Muscle of back (tissue), 3 donors: ENCODE measurements at regions not wholly inside any gene's neighbourhood (a gene's known extent, or its start where the extent isn't known, plus 50 kb on each side); places are given as distances from the start of the nearest gene placed in this dataset.
A peak's percentile ranks its signal among the peaks of the same experiment; 100 is the strongest.

ENCODE experiments used
- DNase-seq, 3 donors: peaks; one replicate each; pipeline versions ENCODE4 v3.0.0 to v3.0.0-alpha.2; 2013

DNA sequence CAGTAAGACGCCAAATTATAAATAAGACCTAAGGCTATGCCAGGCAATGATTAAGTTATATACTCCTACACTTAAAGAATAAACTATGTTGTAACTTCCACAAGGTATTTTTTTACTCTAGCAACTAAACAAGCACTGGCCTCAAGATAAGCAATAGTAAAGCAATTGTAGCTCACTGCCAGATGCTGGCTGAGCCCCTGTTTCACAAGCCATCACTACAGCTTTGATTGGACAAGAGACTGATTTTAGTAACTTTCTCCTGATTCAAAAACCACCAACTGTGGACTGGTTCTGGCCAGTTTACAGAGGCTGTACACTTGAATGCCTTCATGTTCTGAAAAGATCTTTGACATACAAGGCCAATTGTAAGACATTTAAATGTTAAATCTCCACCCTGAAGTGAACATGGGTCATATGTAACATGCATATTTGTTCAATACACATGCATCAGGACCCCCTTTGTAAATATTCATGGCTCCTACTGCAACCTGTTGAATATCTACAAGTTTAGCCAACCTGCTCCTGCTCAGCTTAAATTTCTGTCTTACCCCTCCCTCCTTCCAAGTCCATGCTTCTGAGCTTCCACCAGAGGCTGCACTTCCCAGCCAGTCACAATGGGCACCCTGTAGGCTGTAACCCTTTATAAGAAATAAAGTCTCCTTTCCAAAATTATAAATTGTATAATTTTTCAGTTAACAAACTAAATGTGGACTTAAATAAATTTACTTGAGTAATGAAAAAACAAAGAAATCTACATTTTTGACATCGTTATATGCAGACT is 423.6 kb downstream of the ANKRD50 start:
- no peak for DNase-seq

DNA sequence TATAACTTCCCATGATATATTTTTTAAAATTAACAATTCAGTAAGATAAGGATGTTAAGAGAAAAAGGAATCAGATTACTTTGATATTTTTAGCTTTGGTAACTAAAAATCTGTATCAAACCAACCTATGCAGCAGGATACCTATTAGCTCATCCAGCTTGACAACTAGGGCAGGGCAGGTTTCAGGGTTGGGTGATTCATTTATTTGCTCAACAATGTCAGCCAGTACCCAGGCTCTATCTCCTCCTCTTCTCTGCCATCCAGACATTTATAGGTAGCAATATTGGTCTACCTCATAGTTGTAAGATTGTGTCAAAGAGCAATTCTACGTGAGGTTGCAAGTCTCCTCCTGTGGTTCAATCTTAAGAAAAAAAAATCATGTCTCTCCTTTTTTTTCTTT is 421.9 kb downstream of the ANKRD50 start:
- DNase-seq, result no peak

DNA sequence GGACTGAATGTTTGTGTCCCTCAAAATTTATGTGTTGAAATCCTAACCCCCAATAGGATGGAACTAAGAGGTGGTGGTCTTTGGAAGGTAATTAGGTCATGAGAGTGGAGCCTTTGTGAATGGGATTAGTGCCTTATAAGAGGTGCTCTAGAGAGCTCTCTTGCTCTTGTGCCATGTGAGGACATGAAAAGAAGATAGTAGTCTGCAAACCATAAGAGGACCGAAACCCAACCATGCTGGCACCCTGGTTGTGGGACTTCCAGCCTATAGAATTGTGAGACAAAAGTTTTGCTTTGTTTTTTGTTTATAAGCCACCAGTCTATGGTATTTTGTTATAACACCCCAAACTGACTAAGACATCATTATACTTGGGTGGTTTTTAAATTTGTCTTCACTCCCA is 417.1 kb downstream of the ANKRD50 start:
- DNase-seq, result no peak

- peak in 1 of 3 donors; percentile 19 for DNase-seq
Observed at GRCh38 chr4:124304941-124305340, 407.6 kb downstream of the ANKRD50 start.

- DNase-seq, result no peak
Observed at GRCh38 chr4:124306352-124306751, 406.2 kb downstream of the ANKRD50 start.

DNA sequence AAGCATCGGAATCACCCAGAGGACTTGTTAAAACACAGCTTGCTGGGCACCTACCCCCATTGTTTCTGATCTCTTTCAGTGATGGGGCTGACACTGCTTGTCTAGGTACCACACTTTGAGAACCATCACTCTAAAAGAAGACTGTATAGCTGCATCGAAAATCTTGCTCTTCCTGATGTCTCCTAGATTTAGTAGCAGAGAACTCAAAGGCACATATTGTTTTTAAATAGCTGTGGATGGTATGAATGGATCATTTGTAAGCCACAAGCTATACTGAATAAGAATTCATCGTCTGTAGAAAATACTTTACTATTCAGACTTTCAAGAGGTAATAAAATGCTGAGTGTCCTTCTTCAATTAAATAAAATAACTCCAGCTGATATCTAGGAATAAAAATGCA is 405.4 kb downstream of the ANKRD50 start:
- no peak for DNase-seq

GRCh38 chr4:124318292-124318691 is 394.2 kb downstream of the ANKRD50 start:
- no peak for DNase-seq

GRCh38 chr4:124321364-124321763 is 391.2 kb downstream of the ANKRD50 start:
- DNase-seq, result peak in 2 of 3 donors; percentile 40 to 64

DNA sequence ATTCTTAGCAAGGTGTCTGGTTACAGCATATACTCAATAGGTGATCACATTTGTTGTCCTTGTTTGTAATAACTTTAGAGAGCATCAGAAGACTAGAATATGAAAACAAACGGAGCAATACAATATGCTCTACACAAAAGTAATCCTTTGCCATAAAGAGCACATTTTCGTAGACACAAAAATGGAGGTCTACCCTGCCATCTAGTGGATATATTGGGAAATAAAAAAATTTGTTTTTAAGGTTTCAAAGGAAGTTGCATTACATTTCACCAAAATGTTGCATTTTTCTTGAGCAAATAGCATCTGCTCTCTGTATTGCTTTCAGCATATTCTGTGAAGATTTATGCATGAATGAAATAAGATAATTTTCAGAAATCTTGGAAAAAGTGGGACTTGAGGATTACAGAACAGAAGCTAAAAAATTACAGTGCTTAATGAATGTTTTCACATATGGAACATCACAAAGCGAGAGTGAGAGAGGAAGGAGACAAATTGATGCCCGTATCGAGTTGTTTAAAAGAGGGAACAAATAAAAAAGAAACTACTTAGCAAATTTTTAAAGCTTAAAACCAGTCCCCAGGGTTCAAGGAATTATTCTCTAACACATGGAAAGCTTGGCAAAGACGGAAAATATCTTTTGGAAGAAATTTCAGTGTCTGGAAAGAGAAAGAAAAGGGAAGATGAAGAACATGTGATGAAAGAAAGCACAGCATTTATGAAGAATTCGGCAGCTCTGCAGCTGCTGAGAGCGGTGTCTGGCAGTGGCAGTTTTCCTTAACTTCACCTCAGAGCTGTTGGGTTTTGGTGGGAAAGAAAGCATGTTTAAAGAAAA is 390.1 kb downstream of the ANKRD50 start:
- peak; percentile 74 to 89 (median 83) for DNase-seq

- DNase-seq, result no peak
Observed at GRCh38 chr4:124325690-124326089, 386.8 kb downstream of the ANKRD50 start.

DNA sequence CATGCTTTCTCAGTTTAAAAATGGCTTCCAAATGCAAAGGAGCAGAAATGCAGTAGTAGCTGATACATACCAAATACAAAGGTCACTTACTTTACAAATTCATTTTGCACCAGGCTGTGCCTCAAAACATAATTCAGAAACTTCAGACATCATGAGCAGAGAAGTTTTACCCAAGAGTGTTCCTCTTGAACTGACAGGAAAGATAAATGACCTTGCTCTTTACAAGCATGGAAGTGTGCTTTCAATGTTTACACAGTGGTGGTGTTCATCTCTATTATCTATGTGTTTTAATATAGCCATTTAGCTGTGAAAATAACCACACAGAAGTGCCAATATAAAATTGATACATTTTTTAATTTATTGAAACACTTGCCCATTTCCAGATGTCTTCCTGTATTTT is 383.4 kb downstream of the ANKRD50 start:
- DNase-seq, result no peak

GRCh38 chr4:124330045-124330444 is 382.5 kb downstream of the ANKRD50 start:
- DNase-seq, result no peak

- no peak for DNase-seq
Observed at GRCh38 chr4:124331781-124332180, 380.8 kb downstream of the ANKRD50 start.

DNA sequence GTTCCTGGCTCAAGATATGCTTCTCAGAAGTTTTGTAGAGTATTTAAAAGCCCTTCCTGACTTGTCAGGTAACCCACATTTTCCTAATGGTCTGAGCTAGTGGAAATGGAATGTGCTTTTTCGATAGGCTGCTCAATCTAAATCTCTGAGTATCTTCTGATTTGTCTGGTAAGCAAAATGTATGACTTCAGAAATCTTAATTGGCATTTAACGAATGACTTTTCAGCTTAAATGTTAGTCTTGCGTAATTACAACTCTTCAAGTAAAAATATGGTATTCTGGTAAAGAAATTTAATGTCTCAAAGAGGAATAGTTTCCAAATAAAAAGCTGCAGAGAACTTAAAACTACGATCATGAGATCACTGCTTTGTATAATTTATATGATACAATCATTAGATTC is 379.1 kb downstream of the ANKRD50 start:
- no peak for DNase-seq

GRCh38 chr4:124334119-124334518 is 378.4 kb downstream of the ANKRD50 start:
- peak; percentile 72 to 83 (median 73) for DNase-seq

- peak in 2 of 3 donors; percentile 46 to 65 for DNase-seq
Observed at GRCh38 chr4:124337874-124338273, 374.7 kb downstream of the ANKRD50 start.

DNA sequence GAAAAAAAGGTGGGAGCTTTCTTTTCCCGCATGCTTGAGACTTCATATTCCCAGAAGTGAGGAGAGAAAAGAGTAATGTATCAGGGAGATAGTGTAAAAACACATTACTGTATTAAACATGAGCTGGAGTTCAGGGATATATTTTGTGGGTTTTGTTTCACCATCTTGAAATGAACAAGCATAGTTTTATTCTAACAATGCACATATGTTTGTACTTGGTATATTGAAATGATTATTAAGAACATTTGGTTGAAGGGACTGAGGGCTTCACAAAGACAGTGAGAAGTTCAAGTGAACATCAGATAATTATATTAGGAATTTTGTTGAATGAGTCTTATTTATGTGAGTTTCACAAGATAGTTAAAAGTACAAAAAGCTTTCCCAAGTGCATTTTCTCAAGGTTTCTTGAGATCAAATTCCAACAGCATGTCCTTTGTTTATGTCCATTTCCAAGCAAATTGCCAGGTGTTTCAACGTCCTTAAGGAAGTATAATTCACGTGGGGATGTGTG is 368.8 kb downstream of the ANKRD50 start:
- peak; percentile 43 to 80 (median 43) for DNase-seq

DNA sequence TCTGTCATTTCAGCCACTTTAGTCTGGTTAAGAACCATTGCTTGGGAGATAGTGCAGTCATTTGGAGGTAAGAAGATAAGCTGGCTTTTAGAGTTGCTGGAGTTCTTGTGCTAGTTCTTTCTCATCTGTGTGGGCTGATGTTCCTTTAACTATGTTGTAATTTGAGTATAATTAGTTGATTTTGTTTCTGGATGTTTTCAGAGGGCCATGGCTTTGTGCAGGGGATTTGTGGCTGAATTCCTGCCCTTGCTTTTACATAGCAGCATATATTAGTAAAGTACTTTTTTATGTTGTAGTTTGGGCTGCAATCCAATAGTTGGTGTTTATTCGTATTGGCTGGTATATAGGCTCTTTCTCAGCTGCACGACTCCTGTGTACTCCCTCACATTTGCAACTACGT is 339.6 kb downstream of the ANKRD50 start:
- no peak for DNase-seq

DNA sequence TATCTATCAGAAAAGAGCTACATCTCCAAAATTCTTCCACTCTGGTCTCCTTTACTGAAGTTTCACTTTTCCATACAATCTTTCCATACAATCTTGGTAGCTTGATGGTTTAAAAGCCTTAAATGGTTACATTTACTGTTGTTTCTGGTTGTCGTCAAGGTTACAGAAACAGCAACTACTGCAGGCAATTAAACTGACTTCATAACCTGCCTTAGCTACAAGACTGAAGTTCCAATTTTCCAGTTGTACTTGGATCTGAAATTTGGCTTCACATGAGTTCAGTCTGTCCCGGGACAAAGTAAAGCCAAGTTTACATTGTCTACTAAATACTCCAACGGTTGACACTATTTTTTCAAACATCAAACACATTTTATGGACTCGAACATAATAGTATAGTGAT is 326.4 kb downstream of the ANKRD50 start:
- DNase-seq, result peak; percentile 35 to 81 (median 65)

GRCh38 chr4:124386648-124387047 is 325.9 kb downstream of the ANKRD50 start:
- no peak for DNase-seq

- peak in 1 of 3 donors; percentile 10 for DNase-seq
Observed at GRCh38 chr4:124389591-124389990, 322.9 kb downstream of the ANKRD50 start.

- DNase-seq, result peak in 1 of 3 donors; percentile 45
Observed at GRCh38 chr4:124390861-124391260, 321.7 kb downstream of the ANKRD50 start.

DNA sequence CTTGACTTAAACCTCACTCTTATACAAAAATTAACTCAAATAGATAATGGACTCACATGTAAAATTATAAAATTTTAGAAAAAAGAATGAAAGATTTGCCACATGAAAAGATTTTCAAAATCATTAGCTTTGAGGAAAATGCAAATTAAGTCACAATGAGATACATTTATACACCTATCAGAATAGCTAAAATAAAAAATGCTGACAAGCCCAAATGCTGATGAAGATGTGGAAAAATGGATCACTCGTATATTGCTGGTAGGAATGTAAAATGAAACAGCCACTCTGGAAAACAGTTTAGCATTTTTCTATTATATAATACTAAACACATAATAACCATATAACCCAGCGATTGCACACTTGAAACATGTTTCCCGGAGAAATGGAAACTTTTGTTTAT is 316.2 kb downstream of the ANKRD50 start:
- no peak for DNase-seq
